ENCODE measurements at regions not wholly inside any gene's neighbourhood (a gene's known extent, or its start where the extent isn't known, plus 50 kb on each side); places are given as distances from the start of the nearest gene placed in this dataset.

DNA sequence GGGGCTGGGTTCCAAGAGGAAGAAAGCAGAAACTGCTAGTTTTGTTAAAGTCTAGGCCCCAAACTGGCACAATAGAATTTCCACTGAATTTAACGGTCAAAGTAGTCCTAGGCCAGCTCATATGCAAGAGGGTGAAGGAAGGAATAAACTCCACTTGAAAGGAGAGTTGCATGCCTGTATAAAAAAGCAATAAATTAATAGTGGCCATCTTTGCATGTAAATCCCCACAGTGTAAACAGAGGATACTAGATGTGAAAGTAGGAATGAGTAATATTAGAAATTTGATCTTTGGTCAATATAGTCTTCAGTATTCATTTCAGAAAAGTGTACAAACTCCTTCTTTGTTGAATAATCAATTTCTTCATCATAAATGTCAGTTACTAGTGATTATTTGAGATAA is 403.1 kb downstream of the TMEM232 start:
- TF ChIP-seq CTCF (conservative IDR thresholded peaks at IDR 0.05; ENCODE audit: low read length) (no peak), EZH2phosphoT487 (IDR thresholded peaks at IDR 0.05; ENCODE audit: borderline replicate concordance, low read depth, low read length) (no peak)
